Posterior vena cava (tissue), 2 donors: ENCODE measurements at regions not wholly inside any gene's neighbourhood (a gene's known extent, or its start where the extent isn't known, plus 50 kb on each side); places are given as distances from the start of the nearest gene placed in this dataset.
A peak's percentile ranks its signal among the peaks of the same experiment; 100 is the strongest.

Experiments used
- DNase-seq: peaks from one replicate; pipeline ENCODE4 v3.0.0-alpha.2; 2020; ENCODE audit warnings: low spot score
- intact Hi-C, 2 donors: fragments of 100-400 bp; cut with DNase I; formaldehyde crosslinking; loops; one replicate each; pipeline versions ENCODE4 v1.14.1 to v1.14.2; 2022 to 2023
- donor health status: DM: yes; HTN: yes; CAD: no.
- donor health status: DM: yes; HTN: yes; CAD: no.

DNA sequence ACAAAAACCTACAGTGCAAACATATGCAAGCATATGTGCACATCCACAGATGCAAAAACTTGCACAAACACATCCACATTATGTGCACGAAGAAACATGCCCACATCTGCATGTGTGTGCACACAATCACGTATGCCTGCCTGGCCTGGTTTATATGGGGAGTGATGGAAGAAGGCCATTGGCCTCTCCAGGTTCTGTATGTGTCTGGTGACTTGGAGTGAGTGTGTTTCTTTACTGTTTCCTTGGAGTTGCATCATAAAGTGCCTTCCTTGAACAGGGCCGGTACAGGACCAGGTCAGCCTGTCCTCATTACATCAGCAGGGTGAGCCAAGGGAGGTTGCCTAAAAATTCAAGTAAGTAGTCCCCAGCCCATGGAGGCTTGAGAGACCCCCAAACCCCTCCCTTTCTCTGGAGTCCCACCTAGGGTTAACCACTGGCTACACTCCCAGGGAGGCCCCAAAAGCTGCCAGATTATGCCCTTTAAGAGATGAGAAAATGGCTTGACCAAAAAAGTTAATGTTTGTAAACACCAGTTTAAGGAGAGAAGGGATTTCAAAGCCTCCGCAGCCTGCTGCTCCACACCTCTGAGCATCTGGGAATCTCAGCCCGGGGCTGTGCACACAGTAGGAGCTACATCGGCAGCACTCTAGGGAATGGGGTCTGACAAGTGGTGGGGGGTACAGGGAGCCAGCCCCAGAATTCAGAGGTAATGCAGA, 140.8 kb downstream of the VEGFA start:
- intact Hi-C loops = no loop called here

DNA sequence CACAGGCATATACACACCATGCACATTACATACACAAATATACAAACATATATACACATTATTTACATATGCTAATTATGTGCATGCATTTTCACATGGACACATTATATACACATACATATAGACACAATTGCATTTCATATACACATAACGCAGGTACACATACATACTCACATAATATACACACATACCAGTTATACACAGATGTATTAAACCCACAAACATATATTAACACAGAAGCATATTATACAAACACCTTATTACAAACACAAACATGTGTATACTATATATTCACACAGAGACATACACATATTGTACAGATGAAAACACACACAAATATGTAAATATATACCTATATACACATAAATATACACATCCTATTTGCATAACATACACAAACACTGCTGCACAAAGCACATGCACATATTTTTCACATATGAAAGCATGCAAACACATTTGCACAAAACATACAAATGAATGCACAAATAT, 140.2 kb downstream of the VEGFA start:
- no peak for DNase-seq
- intact Hi-C loops = no loop called here

More for the DNA sequence above, 140.8 kb downstream of the VEGFA start:
- DNase-seq = no peak

DNA sequence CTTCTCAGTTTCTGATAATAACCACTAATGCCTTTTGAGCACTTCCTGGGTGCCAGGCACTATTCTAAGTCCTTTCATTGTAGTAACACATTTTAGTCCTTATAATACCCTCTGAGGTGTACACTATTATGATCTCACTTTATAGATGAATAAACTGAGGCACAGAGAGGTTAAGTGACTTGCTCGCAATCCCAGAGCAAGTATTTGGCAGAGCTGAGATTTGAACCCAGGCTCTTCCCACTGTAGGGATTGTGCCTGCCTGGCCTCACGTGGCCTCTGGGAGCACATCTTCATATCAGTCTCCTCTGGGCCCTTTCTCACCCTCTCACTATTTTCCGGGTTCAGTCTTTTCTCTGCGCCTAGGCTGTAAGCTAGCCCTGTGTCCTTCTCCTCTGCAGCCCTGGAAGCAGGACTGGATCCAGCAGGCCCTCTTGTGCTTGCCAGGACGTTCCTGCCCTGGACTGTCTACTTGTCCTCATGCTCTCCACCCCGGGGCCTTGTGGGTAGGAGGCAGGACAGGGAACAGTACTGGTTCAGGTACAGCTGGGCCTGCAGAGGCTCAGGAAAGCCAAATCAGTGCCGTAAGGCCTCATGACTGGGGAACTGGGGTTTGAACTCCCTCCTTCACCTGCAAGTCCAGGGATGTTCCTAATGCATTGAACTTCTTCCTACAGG, 139.6 kb downstream of the VEGFA start:
- DNase-seq = no peak
- intact Hi-C loops = no loop called here

DNA sequence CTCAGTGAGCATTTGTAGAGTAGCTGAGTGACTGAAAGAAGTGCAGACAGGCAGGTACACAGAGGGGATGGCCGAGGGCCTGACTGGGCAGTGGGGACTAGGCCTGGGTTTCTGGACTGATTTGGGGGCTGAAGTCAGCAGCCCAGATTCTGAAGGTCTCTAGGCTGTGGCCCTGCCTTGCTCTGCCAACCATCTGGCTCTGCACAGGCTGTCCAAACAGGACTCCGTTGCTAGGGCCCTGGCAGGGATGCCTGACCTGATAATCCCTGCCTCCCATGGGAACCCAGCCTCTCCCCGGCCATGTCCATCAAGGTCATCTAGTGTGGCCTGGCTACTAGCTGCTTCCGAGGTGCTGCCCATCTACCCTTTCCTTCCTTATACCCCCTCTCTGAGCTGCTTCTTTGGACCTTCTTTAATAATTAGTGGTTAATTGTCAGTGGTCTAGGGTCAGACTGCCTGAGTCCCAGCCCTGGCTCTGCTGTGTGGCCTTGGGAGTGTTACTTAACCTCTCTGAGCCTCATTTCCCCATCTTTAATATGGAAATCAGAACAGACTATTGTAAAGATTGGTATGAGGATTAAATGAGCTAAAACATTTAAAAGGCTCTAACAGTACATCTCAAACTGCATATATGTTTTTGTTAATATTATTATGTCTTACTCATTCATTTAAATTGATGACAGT, 137.9 kb downstream of the VEGFA start:
- intact Hi-C loops = no loop called here
- no peak for DNase-seq

DNA sequence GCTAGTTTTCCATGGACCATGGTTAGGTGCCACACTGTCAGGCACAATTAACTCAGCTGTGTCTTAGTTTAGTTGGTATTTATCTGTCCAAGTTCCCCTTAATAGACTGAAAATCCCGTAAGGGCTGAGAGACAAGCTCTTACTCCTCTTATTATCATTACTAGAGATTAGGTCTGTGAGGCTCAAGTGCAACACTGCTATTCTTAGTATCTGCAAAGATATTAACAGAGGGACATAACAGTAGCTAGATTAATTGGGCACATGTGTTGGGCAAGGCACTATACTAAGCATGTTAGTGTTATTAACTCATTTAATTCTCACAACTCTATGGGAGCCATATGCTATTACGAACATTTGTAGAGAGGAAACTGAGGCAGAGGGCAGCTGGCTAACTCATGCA, 137.3 kb downstream of the VEGFA start:
- intact Hi-C loops = no loop called here
- DNase-seq = no peak

DNA sequence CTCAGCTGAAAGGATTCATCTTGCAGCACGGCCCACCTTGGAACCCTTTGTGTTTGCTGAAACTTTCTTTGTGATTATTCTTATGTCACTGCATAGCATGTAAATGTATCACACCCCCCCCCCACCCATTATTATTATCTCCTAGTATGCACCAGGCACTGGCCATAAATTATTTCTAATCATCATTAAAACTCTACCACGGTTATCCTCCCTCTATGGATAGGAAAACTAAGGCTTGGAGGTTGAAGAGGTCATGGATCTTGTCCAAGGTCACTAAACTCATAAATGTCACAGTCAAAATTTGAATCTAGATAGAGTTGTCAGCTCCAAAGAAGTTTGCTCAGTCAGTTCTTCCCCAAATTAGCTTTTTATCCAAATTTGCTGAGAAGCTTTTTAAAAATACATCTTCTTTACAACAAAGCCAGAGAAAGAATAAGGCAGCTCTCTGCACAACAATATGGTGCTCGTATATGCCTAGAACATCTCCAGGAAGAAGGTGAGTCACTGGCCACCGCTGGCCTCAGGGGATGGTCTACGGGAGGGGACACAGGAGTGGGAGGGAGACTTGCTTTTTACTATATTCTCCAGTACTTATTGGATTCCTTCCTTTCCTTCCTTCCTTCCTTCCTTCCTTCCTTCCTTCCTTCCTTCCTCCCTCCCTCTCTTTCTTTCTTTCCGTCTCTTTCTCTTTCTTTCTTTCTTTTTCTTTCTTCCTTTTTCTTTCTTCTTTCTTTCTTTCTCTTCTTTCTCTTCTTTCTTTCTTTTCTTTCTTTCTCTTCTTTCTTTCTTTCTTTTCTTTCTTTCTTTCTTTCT, 134.5 kb downstream of the VEGFA start:
- no peak for DNase-seq
- intact Hi-C loops = no loop called here

DNA sequence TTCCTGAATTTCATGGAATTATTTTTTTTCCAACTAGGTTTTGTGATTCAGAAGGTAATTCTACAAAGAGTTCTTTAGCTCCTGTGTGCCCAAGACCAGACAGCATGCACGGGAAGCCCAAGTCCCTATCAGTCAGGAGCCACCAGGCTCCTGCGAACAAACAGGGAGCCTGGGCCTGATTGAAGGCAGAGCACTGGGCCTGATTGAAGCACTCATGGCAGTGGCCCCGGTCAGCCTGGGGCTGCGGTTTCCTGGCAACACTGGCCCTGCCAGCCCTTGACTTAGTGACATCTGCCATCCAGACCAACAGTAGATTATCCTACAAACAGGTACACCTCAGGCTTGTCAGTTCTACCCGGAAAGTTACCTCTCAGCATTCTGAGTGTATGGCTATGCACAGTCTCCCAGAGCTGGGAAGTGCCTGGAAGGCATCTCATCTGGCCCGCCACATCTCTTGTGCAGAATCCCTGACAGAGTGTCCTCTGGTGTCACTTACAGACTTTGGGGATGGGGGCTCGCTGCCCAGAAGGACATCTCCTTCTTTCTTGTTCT, 133.8 kb downstream of the VEGFA start:
- intact Hi-C loops = no loop called here
- no peak for DNase-seq

DNA sequence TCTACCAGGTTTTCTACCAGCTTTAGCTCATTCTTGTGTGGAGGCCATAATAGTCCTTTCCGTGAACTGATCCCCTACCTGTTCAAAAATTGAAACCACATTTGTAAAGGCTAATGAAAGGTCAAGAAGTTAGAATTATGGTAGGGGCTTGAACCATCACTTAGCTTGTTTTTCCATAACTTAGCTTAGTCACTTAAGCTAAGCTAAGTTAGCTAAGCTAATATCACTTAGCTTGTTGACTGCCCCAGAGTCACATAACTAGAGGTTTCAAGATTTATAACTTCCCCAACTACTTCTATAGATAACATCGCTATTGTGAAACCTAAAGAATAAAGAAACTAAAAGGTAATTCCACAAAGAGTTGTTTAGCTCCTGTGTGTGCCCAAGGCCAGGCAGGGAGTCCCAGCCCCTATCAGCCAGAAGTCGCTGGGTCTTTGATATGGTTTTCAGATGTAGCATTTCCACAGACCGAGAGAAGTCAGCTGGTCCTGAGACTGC, 131.8 kb downstream of the VEGFA start:
- intact Hi-C loops = no loop called here
- DNase-seq = no peak

DNA sequence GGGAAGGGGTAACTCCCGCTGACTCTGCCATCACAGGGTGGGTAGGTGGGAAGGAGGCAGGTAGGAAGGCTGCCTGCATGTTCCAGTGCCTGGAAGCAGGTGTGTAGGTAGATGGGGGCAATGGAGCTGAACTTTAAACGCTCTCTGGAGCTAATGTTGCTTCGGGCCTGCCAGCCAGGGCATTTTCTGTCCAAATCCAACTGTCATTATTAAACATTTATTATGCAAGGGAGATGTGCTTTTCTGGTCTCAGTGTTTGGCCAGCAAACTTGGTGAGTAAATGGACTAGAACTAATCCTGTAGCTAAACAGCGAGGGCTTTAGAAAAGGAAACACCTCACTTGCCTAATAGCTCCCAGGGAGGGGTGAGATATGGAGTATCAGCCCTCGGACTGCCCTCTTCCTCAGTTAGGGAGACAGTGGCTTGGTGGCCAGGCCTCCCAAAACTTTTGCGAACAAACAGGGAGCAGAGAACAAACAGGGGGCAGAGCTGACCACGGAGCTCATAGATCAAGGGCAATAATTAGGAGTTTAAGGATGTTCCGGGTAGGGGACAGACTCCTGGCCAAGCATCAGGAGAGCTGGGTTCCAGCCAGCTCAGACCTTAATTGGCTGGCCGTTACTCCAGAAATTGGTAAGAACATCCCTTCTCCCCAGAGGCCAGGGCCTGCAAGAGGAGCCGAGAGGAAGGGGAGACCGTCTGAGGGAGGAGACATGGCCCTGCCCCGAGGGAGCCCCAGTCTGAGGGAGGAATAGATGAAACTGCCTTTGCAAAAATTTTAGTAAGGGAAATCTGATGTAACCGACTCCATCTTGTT, 131.1 kb downstream of the VEGFA start:
- intact Hi-C loops = no loop called here
- DNase-seq = no peak

DNA sequence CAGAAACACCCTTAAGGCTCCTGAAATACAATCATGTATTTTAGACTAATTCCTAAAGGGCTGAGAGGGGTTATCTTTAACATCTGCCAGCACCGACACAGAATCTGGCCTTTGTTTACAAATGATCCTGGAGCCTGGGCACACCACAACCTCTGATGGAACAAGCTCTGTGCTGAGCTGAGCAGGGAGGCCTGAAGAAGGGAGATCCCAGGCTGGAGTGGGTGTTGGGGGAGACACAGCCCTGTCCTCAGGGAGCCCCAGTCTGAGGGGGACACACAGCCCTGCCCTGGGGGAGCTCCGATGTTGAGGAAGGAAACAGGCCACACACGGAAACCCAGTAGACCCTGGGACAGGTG, 130.5 kb downstream of the VEGFA start:
- intact Hi-C loops = no loop called here
- DNase-seq = no peak

DNA sequence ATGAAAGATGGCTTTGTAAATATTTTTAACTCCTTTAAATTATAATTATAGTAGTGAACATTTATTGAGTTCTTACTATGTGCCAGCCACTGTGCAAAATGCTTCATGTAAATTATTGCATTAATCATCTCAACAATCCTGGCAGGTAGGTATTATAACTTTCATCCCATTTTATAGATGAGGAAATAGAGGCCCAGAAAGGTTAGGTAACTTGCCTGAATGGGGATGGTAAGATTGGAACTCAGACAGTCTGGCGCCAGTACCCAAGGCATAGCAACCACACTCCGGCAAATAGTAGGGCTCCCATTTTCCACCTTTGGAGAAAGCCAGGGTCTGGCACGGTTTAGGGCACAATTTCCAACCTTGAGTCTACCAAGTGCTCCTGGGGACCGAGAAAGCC, 129.8 kb downstream of the VEGFA start:
- no peak for DNase-seq
- intact Hi-C loops = no loop called here

DNA sequence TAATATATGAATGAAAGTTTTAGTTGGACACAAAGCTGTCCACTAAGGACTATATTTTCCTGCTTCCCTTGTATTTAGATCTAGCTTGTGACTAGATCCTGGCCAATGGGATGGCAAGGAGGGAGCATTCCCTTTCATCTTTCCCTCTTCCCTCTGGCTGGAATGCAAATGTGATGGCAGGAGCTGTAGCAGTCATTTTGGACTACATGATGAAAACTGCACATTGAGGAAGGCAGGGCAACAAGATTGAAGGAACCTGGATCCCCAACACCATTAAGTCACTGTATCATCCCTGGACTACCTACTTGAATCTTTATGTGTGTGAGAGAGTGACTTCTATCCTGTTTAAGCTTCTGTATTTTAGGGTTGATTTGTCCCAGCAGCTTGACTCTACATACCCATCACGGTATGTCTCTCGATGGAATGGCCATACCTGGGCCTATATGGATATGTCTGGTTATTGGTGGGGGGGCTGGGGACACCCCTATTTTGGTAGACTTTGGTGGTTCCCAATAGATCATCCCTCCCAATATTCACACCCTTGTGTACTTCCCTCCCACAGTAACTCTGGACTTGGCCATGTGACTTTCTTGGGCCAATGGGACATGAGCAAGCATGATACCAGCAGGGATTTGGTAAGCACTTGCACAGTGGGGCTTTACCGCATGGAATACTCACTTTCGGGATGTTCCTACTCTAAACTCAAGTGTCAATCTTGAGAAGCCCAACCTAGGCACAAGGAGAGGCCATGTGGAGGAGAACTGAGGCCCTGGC, 128.5 kb downstream of the VEGFA start:
- intact Hi-C loops = no loop called here

DNA sequence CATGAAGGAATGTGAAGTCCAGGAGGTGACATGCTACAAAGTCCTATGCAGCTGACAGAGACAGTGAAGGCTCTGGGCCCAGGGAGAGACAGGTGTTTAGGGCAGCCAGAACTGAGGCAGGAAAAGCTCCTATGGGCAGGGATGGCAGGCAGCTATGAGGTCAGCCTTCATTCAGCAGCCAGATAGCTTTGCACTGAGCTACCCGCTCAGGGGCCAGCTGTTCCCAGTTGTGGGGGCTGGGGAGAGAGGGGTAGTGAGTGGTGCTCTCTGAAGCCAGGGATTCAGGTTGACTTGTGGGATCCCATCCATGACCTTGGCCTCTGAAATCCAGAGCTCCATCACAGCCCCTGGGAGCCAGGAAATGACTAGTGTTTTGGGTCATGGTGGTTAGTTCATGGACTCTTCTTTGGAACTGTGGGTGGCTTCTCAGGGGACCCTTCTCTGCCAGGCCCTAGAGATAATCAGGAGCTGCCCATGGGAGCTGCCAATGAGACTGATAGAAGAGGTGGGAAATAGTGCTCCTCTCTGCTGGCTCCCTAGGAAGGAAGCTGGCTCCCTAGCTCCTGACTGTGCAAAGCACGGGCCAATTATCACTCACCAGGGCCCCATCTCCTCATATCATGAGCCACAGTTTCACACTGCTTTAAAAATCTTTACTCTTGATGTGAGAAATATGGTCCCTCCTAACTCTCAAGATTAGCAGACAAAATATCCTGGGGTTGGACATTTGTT, 127.7 kb downstream of the VEGFA start:
- no peak for DNase-seq
- intact Hi-C loops = no loop called here

More for the DNA sequence above, 128.5 kb downstream of the VEGFA start:
- DNase-seq = no peak

DNA sequence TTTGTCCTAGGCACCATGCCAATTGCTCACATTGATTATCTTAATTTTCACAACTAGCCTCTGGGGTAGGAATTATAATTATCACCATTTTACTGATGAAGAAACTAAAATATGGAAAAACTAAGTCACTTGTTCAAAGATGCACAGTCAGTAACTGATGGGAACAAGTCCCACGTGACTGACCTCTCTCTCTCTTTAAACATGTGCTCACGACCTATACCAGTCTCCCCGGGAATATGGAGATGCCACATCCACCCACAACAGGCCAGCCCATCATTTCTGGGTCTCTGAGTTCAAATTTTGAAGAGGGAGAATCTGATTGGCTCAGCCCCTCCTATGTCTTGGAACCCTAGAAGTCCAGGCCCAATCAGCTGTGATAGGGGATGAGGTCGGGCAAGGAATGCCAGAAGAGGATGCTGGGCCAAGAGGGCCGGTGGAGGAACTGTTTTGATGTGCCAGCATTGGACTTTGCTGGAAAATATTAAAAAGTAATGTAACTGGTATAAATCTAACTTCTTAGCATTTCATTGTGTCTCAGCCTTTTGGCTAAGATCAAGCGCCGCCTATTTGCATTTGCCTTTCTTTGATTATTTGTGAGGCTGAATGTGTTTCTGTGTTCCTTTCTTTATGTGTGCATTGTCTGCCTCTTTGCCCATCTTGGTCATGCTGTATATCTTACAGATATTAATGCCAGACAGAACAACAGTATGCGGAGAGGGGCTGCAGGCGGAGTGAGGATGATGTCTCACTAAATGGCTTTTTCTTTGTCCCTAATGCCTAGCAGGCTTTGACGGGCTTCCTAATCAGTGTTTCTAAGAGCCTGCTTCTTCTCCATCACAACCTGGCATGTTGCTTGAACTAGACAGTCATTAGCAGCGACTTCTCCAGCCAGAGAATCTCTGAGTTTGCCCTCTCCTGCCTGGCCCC, 126.6 kb downstream of the VEGFA start:
- intact Hi-C loops = no loop called here
- no peak for DNase-seq

DNA sequence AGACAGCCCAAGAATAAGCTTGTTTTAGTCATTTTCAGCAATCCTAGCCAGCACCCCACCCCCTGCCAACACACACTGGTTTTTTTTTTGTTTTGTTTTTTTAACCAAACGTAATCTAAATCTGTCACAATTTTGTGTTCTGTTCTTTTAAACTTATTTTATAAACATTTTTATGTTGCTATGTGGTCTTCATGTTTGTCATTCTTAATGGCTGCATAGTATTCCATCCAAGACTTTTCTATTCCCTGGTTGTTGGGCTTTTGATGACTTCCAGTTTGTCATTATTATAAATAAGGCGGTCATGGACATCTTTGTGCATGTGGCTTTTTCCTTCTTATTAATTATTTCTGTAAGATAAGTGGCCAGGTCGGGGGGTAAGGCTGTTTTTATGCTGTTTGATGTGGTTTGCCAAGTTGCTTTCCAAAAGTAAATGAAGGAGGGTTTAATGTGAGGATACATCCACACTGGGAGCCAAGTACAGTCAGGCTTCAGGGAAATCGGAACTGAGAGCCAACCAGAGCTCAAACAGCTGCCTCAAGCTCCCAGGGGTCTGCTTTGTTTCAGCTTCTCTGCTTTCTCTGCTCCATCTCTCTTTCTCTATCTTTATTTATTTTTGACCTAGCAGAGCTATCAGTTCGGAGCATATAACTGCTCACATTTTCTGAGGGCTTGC, 125.8 kb downstream of the VEGFA start:
- intact Hi-C loops = no loop called here
- DNase-seq = peak; percentile 18

DNA sequence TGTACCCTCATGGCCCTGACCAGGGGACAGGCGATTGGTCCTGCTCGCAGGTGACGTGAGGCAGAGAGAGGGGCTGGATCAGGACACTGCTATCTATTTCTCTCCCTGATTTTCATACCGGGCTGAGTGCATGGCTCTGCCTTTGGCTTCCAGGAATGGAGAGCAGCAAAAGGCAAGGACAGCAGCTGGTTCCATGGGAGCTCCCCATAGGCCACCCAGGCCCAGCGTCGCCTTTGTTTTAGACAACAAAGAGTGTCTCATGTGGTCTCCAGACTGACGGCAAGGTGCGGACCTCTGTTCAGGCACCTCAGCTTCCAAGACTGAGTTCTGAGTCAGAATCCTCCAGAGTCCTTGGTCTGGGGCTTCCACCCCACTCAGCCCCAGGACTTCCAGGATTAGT, 123.1 kb downstream of the VEGFA start:
- peak; percentile 78 for DNase-seq
- intact Hi-C loops = no loop called here
